ENCODE measurements at regions not wholly inside any gene's neighbourhood (a gene's known extent, or its start where the extent isn't known, plus 50 kb on each side); places are given as distances from the start of the nearest gene placed in this dataset.

DNA sequence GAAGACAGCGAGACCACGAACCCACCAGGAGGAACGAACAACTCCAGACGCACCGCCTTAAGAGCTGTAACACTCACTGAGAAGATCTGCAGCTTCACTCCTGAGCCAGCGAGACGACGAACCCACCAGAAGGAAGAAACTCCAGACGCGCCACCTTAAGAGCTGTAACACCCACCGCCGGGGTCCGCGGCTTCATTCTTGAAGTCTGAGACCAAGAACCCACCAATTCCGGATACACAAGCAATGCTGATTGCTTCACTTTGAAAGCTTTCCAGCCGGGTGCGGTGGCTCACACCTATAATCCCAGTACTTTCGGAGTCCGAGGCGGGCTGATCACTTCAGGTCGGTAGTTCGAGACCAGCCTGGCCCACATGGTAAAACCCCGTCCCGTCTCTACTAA, 177.2 kb upstream of the MYO3A start:
- Histone ChIP-seq H3K9ac (ENCODE audit: insufficient read depth, low read length) (no peak overlapping the region), H3K79me2 (ENCODE audit: control insufficient read depth, insufficient read depth, low read length) (no peaks in the 10 kb centered on the region), H3K27me3 (ENCODE audit: control insufficient read depth, insufficient read depth, low read length) (no peaks in the 10 kb centered on the region), H3K4me1 (ENCODE audit: control insufficient read depth, extremely low read depth, insufficient read depth, low read length) (no peaks in the 10 kb centered on the region), H4K20me1 (ENCODE audit: control insufficient read depth, extremely low read depth, insufficient read depth, low read length) (no peaks in the 10 kb centered on the region), H3K9me3 (ENCODE audit: control insufficient read depth, insufficient read depth, low read depth, low read length) (no peaks in the 10 kb centered on the region), H3K36me3 (ENCODE audit: control insufficient read depth, insufficient read depth, low read length) (no peaks in the 10 kb centered on the region), H3K4me2 (ENCODE audit: extremely low read depth, insufficient read depth, low read length) (no peak overlapping the region), H2AFZ (ENCODE audit: low read length) (no peak overlapping the region), H3K27ac (ENCODE audit: insufficient read depth, low read length) (no peak overlapping the region), H3K4me3 (replicated peaks in 1 of 4; ENCODE audit: control extremely low read depth in 1 of 4, insufficient read depth in 1 of 4, low read depth in 3 of 4, low read length in 4 of 4) (no peak overlapping the region)
- no peak for DNase-seq (ENCODE audit: low read depth in 2 of 2)
- no peak for TF ChIP-seq EZH2 (IDR thresholded peaks at IDR 0.05; ENCODE audit: low read length, missing control alignments)
- TF ChIP-seq, protein P1, sequence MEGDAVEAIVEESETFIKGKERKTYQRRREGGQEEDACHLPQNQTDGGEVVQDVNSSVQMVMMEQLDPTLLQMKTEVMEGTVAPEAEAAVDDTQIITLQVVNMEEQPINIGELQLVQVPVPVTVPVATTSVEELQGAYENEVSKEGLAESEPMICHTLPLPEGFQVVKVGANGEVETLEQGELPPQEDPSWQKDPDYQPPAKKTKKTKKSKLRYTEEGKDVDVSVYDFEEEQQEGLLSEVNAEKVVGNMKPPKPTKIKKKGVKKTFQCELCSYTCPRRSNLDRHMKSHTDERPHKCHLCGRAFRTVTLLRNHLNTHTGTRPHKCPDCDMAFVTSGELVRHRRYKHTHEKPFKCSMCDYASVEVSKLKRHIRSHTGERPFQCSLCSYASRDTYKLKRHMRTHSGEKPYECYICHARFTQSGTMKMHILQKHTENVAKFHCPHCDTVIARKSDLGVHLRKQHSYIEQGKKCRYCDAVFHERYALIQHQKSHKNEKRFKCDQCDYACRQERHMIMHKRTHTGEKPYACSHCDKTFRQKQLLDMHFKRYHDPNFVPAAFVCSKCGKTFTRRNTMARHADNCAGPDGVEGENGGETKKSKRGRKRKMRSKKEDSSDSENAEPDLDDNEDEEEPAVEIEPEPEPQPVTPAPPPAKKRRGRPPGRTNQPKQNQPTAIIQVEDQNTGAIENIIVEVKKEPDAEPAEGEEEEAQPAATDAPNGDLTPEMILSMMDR (conservative IDR thresholded peaks at IDR 0.05 in 1 of 2, IDR thresholded peaks at IDR 0.05 in 1 of 2; ENCODE audit: low read depth in 1 of 2, low read length in 2 of 2), result no peak

DNA sequence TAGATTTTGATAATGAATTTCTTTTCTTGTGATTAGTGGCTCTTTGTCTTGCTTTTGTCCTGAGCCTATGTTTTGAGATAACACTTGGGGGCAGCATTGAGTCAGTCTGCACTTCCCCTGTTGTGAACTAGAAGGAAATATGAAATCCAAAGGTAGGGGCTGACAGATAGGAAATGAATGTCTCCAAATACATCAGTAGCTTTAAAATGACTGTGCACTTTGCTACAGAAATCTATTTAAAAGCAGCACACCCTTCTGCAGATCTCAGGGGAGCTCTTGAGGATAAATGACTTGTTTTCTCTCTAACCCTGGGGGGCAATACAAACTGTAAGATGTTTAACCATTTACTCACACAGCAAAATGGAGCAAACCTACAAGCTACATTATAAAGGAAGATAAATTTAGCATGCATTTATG, 176.0 kb upstream of the MYO3A start:
- Histone ChIP-seq H3K27me3 (ENCODE audit: control insufficient read depth, insufficient read depth, low read length) (no peaks in the 10 kb centered on the region), H3K9ac (ENCODE audit: insufficient read depth, low read length) (no peak overlapping the region), H3K4me2 (ENCODE audit: extremely low read depth, insufficient read depth, low read length) (no peak overlapping the region), H3K36me3 (ENCODE audit: control insufficient read depth, insufficient read depth, low read length) (no peaks in the 10 kb centered on the region), H4K20me1 (ENCODE audit: control insufficient read depth, extremely low read depth, insufficient read depth, low read length) (no peaks in the 10 kb centered on the region), H3K4me1 (ENCODE audit: control insufficient read depth, extremely low read depth, insufficient read depth, low read length) (no peaks in the 10 kb centered on the region), H3K27ac (ENCODE audit: insufficient read depth, low read length) (no peak overlapping the region), H3K79me2 (ENCODE audit: control insufficient read depth, insufficient read depth, low read length) (no peaks in the 10 kb centered on the region), H2AFZ (ENCODE audit: low read length) (no peak overlapping the region), H3K4me3 (replicated peaks in 1 of 4; ENCODE audit: control extremely low read depth in 1 of 4, insufficient read depth in 1 of 4, low read depth in 3 of 4, low read length in 4 of 4) (no peak overlapping the region), H3K9me3 (ENCODE audit: control insufficient read depth, insufficient read depth, low read depth, low read length) (no peaks in the 10 kb centered on the region)
- peak in 1 of 2 donors; percentile 51 for DNase-seq (ENCODE audit: low read depth in 2 of 2)
- TF ChIP-seq, protein P1 (conservative IDR thresholded peaks at IDR 0.05 in 1 of 2, IDR thresholded peaks at IDR 0.05 in 1 of 2; ENCODE audit: low read depth in 1 of 2, low read length in 2 of 2), result peak in 1 of 2 donors; percentile 21
- no peak for TF ChIP-seq EZH2 (IDR thresholded peaks at IDR 0.05; ENCODE audit: low read length, missing control alignments)

DNA sequence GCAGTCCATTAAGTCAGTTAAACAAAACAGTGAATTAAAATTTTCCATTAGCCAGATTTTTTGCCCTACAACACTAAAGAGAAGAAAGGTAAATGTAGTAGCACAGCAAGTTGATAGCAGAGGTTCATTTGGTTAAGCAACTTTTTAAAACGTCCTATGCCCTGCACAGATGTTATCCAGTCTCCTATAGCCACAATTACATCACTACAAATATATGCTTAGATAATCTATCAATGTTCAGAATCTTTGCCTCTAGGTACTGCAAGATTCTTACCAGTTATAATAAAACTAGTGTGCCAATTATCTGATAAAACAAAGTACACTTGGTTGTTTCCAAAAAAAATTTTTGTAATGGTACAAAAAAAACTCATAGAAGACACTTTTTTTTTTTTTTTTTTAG, 175.5 kb upstream of the MYO3A start:
- H3K27ac ChIP-seq (ENCODE audit: insufficient read depth, low read length), result no peak overlapping the region
- H3K27me3 ChIP-seq (ENCODE audit: control insufficient read depth, insufficient read depth, low read length), result no peaks in the 10 kb centered on the region
- no peaks in the 10 kb centered on the region for H3K9me3 ChIP-seq (ENCODE audit: control insufficient read depth, insufficient read depth, low read depth, low read length)
- no peak overlapping the region for H2AFZ ChIP-seq (ENCODE audit: low read length)
- no peaks in the 10 kb centered on the region for H3K36me3 ChIP-seq (ENCODE audit: control insufficient read depth, insufficient read depth, low read length)
- TF ChIP-seq, protein P1 (conservative IDR thresholded peaks at IDR 0.05 in 1 of 2, IDR thresholded peaks at IDR 0.05 in 1 of 2; ENCODE audit: low read depth in 1 of 2, low read length in 2 of 2), result no peak
- TF ChIP-seq EZH2 (IDR thresholded peaks at IDR 0.05; ENCODE audit: low read length, missing control alignments), result no peak
- no peak overlapping the region for H3K9ac ChIP-seq (ENCODE audit: insufficient read depth, low read length)
- DNase-seq (ENCODE audit: low read depth in 2 of 2), result peak in 1 of 2 donors; percentile 22
- no peak overlapping the region for H3K4me3 ChIP-seq (replicated peaks in 1 of 4; ENCODE audit: control extremely low read depth in 1 of 4, insufficient read depth in 1 of 4, low read depth in 3 of 4, low read length in 4 of 4)
- H3K79me2 ChIP-seq (ENCODE audit: control insufficient read depth, insufficient read depth, low read length), result no peaks in the 10 kb centered on the region
- no peaks in the 10 kb centered on the region for H3K4me1 ChIP-seq (ENCODE audit: control insufficient read depth, extremely low read depth, insufficient read depth, low read length)
- H3K4me2 ChIP-seq (ENCODE audit: extremely low read depth, insufficient read depth, low read length), result no peak overlapping the region
- H4K20me1 ChIP-seq (ENCODE audit: control insufficient read depth, extremely low read depth, insufficient read depth, low read length), result no peaks in the 10 kb centered on the region

Data from fibroblast of lung (primary cell).